ENCODE measurements at regions not wholly inside any gene's neighbourhood (a gene's known extent, or its start where the extent isn't known, plus 50 kb on each side); places are given as distances from the start of the nearest gene placed in this dataset.

DNA sequence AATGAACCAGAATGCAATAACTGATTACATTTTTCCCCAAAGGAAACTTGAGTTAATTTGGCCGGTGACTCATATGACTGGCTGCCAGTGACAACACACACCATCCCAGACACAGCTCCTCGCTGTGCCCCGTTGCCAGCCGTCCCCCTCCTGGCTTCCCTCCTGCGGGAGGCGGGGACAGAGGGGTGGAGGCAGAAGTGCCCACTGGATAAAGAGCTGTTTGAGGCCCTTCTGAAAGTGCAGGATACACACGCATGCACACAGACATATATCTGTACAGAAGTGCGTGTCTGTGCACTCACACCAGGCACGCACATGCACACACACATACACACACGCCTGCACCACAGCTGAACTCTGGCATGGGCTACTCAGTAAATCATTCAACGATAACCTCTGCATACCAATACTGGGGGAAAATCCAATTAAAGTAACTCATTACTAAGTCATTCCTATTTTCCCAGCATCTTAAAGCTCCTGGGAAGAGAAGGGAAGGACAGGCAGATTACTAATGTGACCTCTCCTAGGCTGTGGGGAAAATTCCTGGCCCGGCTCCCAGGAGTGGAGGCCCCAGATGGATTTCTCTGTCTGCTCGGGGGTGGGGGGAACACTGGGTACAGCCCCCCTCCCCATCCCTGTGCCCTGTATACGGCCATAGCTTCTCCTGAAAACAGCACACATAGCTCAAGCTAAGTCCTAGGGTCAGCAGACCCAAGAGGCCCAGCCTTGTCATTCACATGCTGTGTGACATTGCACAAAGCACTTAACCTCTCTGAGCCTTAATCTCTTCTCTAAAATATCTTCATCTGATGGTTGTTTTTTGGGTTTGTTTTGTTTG, 52.3 kb upstream of the MYL10 start (continued):
- TF ChIP-seq, protein P1, sequence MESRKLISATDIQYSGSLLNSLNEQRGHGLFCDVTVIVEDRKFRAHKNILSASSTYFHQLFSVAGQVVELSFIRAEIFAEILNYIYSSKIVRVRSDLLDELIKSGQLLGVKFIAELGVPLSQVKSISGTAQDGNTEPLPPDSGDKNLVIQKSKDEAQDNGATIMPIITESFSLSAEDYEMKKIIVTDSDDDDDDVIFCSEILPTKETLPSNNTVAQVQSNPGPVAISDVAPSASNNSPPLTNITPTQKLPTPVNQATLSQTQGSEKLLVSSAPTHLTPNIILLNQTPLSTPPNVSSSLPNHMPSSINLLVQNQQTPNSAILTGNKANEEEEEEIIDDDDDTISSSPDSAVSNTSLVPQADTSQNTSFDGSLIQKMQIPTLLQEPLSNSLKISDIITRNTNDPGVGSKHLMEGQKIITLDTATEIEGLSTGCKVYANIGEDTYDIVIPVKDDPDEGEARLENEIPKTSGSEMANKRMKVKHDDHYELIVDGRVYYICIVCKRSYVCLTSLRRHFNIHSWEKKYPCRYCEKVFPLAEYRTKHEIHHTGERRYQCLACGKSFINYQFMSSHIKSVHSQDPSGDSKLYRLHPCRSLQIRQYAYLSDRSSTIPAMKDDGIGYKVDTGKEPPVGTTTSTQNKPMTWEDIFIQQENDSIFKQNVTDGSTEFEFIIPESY (IDR thresholded peaks at IDR 0.05) = no peak
- no peak for TF ChIP-seq RAD21 (IDR thresholded peaks at IDR 0.05)
- no peak for TF ChIP-seq EGR1 (IDR thresholded peaks at IDR 0.05; ENCODE audit: low read depth in 2 of 2)
- no peak for TF ChIP-seq FOXA1 (IDR thresholded peaks at IDR 0.05)
- no peak for TF ChIP-seq FOXA2 (IDR thresholded peaks at IDR 0.05)
- TF ChIP-seq HNF4A (conservative IDR thresholded peaks at IDR 0.05) = no peak
- TF ChIP-seq JUND (IDR thresholded peaks at IDR 0.05) = peak in 1 of 2 donors; percentile 37

DNA sequence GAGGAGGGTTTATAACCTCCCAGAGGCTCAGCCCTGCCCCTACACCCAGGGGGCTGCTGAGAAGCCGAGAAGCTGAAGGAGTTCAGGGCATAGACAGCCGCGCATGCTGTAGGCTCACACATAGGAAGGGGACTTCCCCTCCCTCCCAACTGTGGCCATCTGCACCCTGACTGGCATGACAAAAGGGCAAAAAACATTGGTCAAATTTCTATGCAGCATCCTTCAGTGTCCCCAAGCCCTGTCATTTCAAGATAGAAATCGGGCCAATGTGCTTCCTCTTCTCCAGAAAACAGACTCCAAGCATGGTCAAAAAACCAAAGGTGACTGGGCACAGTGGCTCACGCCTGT, 55.9 kb upstream of the MYL10 start:
- H3K4me1 ChIP-seq (ENCODE audit: control insufficient read depth in 4 of 4, insufficient read depth in 4 of 4, low read length in 3 of 4) = peaks cover 0 to 13% (median 4%) of the 10 kb centered on the region in 4 donors
- 72% methylated on average over 5 of the region's 5 CpGs for WGBS
- no peak for TF ChIP-seq HNF4G (IDR thresholded peaks at IDR 0.05)
- TF ChIP-seq, protein P1 (IDR thresholded peaks at IDR 0.05) = no peak
- TF ChIP-seq GABPA (IDR thresholded peaks at IDR 0.05 in 1 of 2, conservative IDR thresholded peaks at IDR 0.05 in 1 of 2) = no peak
- TF ChIP-seq HNF4A (conservative IDR thresholded peaks at IDR 0.05) = no peak
- no peak for TF ChIP-seq SP1 (IDR thresholded peaks at IDR 0.05)
- TF ChIP-seq, protein P2, sequence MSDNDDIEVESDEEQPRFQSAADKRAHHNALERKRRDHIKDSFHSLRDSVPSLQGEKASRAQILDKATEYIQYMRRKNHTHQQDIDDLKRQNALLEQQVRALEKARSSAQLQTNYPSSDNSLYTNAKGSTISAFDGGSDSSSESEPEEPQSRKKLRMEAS (IDR thresholded peaks at IDR 0.05) = no peak
- TF ChIP-seq EGR1 (IDR thresholded peaks at IDR 0.05; ENCODE audit: low read depth in 2 of 2) = no peak
- TF ChIP-seq TAF1 (conservative IDR thresholded peaks at IDR 0.05) = no peak
- no peak for TF ChIP-seq YY1 (IDR thresholded peaks at IDR 0.05)
- no peak for TF ChIP-seq NR2F2 (IDR thresholded peaks at IDR 0.05)
- TF ChIP-seq, protein P3, sequence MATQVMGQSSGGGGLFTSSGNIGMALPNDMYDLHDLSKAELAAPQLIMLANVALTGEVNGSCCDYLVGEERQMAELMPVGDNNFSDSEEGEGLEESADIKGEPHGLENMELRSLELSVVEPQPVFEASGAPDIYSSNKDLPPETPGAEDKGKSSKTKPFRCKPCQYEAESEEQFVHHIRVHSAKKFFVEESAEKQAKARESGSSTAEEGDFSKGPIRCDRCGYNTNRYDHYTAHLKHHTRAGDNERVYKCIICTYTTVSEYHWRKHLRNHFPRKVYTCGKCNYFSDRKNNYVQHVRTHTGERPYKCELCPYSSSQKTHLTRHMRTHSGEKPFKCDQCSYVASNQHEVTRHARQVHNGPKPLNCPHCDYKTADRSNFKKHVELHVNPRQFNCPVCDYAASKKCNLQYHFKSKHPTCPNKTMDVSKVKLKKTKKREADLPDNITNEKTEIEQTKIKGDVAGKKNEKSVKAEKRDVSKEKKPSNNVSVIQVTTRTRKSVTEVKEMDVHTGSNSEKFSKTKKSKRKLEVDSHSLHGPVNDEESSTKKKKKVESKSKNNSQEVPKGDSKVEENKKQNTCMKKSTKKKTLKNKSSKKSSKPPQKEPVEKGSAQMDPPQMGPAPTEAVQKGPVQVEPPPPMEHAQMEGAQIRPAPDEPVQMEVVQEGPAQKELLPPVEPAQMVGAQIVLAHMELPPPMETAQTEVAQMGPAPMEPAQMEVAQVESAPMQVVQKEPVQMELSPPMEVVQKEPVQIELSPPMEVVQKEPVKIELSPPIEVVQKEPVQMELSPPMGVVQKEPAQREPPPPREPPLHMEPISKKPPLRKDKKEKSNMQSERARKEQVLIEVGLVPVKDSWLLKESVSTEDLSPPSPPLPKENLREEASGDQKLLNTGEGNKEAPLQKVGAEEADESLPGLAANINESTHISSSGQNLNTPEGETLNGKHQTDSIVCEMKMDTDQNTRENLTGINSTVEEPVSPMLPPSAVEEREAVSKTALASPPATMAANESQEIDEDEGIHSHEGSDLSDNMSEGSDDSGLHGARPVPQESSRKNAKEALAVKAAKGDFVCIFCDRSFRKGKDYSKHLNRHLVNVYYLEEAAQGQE (IDR thresholded peaks at IDR 0.05) = no peak
- DNase-seq (ENCODE audit: low spot score) = no peak
- no peak overlapping the region for H3K4me3 ChIP-seq (ENCODE audit: low read depth in 1 of 3, low read length in 3 of 3)
- no peaks in the 10 kb centered on the region for H3K27me3 ChIP-seq (ENCODE audit: control insufficient read depth in 4 of 4, insufficient read depth in 4 of 4, low read length in 3 of 4)
- H3K9ac ChIP-seq (ENCODE audit: low read depth in 1 of 2, low read length in 2 of 2) = no peak overlapping the region
- H3K36me3 ChIP-seq (ENCODE audit: control insufficient read depth in 4 of 4, insufficient read depth in 3 of 4, low read depth in 1 of 4, low read length in 3 of 4) = no peaks in the 10 kb centered on the region
- no peaks in the 10 kb centered on the region for H3K9me3 ChIP-seq (ENCODE audit: control insufficient read depth in 4 of 4, low read length in 3 of 4)
- no peak overlapping the region for H3K27ac ChIP-seq (ENCODE audit: low read depth in 1 of 2, low read length in 2 of 2)

Measured in liver (tissue), 7 donors.